Lower leg skin (tissue), 3 donors: ENCODE measurements at regions not wholly inside any gene's neighbourhood (a gene's known extent, or its start where the extent isn't known, plus 50 kb on each side); places are given as distances from the start of the nearest gene placed in this dataset.

ENCODE experiments used
- CTCF ChIP-seq, 3 donors: fragments of 450-650 bp; IDR thresholded peaks; one replicate each; pipeline ENCODE4 v1.5.1; 2016; ENCODE audit warnings: antibody characterized with exemption in 3 of 3, mild to moderate bottlenecking in 3 of 3, moderate library complexity in 2 of 3
- POLR2A ChIP-seq, 2 donors: fragments of 450-650 bp; IDR thresholded peaks; one replicate each; pipeline ENCODE4 v1.6.1; 2016 to 2017; ENCODE audit warnings: antibody characterized with exemption in 2 of 2, mild to moderate bottlenecking in 1 of 2, moderate library complexity in 1 of 2

GRCh38 chr2:57669570-57669969 is 377.0 kb upstream of the VRK2 start:
- no peak for TF ChIP-seq CTCF (IDR thresholded peaks at IDR 0.05)
- TF ChIP-seq POLR2A (IDR thresholded peaks at IDR 0.05): no peak
